ENCODE measurements at regions not wholly inside any gene's neighbourhood (a gene's known extent, or its start where the extent isn't known, plus 50 kb on each side); places are given as distances from the start of the nearest gene placed in this dataset.

- no peak for TF ChIP-seq EZH2phosphoT487 (IDR thresholded peaks at IDR 0.05; ENCODE audit: borderline replicate concordance, low read length)
- TF ChIP-seq, protein P1, sequence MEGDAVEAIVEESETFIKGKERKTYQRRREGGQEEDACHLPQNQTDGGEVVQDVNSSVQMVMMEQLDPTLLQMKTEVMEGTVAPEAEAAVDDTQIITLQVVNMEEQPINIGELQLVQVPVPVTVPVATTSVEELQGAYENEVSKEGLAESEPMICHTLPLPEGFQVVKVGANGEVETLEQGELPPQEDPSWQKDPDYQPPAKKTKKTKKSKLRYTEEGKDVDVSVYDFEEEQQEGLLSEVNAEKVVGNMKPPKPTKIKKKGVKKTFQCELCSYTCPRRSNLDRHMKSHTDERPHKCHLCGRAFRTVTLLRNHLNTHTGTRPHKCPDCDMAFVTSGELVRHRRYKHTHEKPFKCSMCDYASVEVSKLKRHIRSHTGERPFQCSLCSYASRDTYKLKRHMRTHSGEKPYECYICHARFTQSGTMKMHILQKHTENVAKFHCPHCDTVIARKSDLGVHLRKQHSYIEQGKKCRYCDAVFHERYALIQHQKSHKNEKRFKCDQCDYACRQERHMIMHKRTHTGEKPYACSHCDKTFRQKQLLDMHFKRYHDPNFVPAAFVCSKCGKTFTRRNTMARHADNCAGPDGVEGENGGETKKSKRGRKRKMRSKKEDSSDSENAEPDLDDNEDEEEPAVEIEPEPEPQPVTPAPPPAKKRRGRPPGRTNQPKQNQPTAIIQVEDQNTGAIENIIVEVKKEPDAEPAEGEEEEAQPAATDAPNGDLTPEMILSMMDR (conservative IDR thresholded peaks at IDR 0.05; ENCODE audit: low read depth, low read length), result no peak
Observed at GRCh38 chr13:107031716-107032115, 463.8 kb upstream of the ARGLU1 start.

Data from PC-3 (cell line).